Upper lobe of right lung (tissue), 1 donor: ENCODE measurements at regions not wholly inside any gene's neighbourhood (a gene's known extent, or its start where the extent isn't known, plus 50 kb on each side); places are given as distances from the start of the nearest gene placed in this dataset.

Source experiments
- ATAC-seq: fragments of 200-7000 bp; cut with Tn5 transposase; one replicate; pipeline ENCODE4 v1.9.1; 2020; ENCODE audit warnings: mild to moderate bottlenecking, moderate library complexity
- DNase-seq: peaks from one replicate; pipeline ENCODE4 v3.0.0-alpha.2; 2020
- H3K27ac ChIP-seq: fragments of 200-600 bp; one replicate; pipeline ENCODE4 v1.8.0; 2022
- H3K27me3 ChIP-seq: fragments of 200-600 bp; one replicate; pipeline ENCODE4 v1.8.0; 2022; ENCODE audit warnings: mild to moderate bottlenecking
- H3K36me3 ChIP-seq: fragments of 200-600 bp; one replicate; pipeline ENCODE4 v1.8.0; 2022
- H3K4me1 ChIP-seq: fragments of 200-600 bp; one replicate; pipeline ENCODE4 v1.8.0; 2022
- H3K4me3 ChIP-seq: fragments of 200-600 bp; one replicate; pipeline ENCODE4 v1.8.0; 2022; ENCODE audit warnings: mild to moderate bottlenecking
- H3K9me3 ChIP-seq: fragments of 200-600 bp; one replicate; pipeline ENCODE4 v1.8.0; 2022
- intact Hi-C: fragments of 100-400 bp; cut with DNase I; formaldehyde crosslinking; loops from one replicate; pipeline ENCODE4 v1.11.0; 2022
- TF ChIP-seq, protein P1 (sequence below): fragments of 200-600 bp; IDR thresholded peaks from one replicate; pipeline ENCODE4 v1.8.0; 2022; ENCODE audit warnings: antibody characterized with exemption
- donor health status: DM: no; HTN: yes; CAD: no; lungs with severe emphysema.

- intact Hi-C loops = no loop called here
- no peaks in the 10 kb centered on the region for H3K27me3 ChIP-seq
- TF ChIP-seq, protein P1, sequence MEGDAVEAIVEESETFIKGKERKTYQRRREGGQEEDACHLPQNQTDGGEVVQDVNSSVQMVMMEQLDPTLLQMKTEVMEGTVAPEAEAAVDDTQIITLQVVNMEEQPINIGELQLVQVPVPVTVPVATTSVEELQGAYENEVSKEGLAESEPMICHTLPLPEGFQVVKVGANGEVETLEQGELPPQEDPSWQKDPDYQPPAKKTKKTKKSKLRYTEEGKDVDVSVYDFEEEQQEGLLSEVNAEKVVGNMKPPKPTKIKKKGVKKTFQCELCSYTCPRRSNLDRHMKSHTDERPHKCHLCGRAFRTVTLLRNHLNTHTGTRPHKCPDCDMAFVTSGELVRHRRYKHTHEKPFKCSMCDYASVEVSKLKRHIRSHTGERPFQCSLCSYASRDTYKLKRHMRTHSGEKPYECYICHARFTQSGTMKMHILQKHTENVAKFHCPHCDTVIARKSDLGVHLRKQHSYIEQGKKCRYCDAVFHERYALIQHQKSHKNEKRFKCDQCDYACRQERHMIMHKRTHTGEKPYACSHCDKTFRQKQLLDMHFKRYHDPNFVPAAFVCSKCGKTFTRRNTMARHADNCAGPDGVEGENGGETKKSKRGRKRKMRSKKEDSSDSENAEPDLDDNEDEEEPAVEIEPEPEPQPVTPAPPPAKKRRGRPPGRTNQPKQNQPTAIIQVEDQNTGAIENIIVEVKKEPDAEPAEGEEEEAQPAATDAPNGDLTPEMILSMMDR = no peak
Observed at GRCh38 chr18:40447820-40448219, 1507.2 kb upstream of the PIK3C3 start.

GRCh38 chr18:40440088-40440487 is 1514.9 kb upstream of the PIK3C3 start:
- Histone ChIP-seq H3K4me3 (no peak overlapping the region), H3K27me3 (no peaks in the 10 kb centered on the region), H3K4me1 (no peaks in the 10 kb centered on the region), H3K27ac (no peak overlapping the region), H3K9me3 (no peaks in the 10 kb centered on the region), H3K36me3 (no peaks in the 10 kb centered on the region)
- no peak for ATAC-seq
- TF ChIP-seq, protein P1 = no peak
- no peak for DNase-seq
- intact Hi-C loops = no loop called here

More at GRCh38 chr18:40447820-40448219, 1507.2 kb upstream of the PIK3C3 start:
- Histone ChIP-seq H3K36me3 (no peaks in the 10 kb centered on the region), H3K27ac (no peak overlapping the region), H3K4me3 (no peak overlapping the region), H3K9me3 (no peaks in the 10 kb centered on the region), H3K4me1 (no peaks in the 10 kb centered on the region)
- ATAC-seq = no peak
- no peak for DNase-seq

- intact Hi-C loops = no loop called here
- Histone ChIP-seq H3K27ac (no peak overlapping the region), H3K9me3 (no peaks in the 10 kb centered on the region), H3K4me1 (no peaks in the 10 kb centered on the region), H3K36me3 (no peaks in the 10 kb centered on the region), H3K27me3 (no peaks in the 10 kb centered on the region), H3K4me3 (no peak overlapping the region)
- DNase-seq = no peak
- TF ChIP-seq, protein P1 = no peak
- ATAC-seq = no peak
Observed at GRCh38 chr18:40437517-40437916, 1517.5 kb upstream of the PIK3C3 start.

DNA sequence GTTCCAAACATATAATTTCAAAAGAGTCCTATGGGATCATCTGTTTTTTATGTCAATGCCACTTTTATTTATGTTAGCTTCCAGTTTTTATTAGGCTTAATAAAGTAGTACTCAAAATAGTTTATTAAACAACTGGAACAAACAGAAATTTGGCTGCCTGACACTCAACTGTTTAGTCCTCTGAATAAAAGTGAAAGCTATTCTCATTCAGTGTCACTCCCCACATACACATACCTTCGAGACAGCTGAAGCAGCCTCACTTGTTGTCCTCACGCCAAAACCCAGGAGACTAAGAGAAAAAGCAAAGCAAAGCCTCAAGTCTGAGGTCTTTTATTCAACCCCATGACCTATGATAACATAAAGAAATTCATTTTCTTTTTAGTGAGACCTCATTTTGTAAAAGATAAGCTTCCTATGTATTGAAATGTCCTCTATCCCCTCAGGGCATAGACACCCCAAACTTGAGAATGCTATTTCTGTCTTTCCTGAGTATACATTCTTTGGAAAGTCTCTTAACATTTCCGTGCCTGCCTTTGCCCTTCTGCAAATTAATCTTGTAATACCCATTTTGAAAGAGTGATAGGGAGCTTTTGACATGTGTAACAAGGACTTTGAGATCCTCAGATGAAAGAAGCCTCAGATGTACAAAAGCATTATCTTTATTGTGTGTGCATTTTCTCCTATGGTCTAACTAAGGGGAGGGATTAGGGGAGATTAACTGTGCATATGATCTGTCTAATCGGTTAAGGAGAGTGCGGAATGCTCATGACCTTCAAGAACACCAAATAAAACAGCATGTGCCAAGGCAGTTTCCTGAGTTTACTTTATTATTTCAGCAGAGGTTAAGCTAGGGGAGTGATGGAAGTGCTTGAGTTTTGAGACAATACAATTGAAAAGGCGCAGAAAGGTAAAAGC is 1523.7 kb upstream of the PIK3C3 start:
- Histone ChIP-seq H3K4me3 (no peak overlapping the region), H3K4me1 (no peaks in the 10 kb centered on the region), H3K27ac (no peak overlapping the region), H3K9me3 (no peaks in the 10 kb centered on the region), H3K27me3 (no peaks in the 10 kb centered on the region), H3K36me3 (no peaks in the 10 kb centered on the region)
- TF ChIP-seq, protein P1 = no peak
- no peak for DNase-seq
- intact Hi-C loops = no loop called here
- ATAC-seq = no peak

- Histone ChIP-seq H3K27ac (no peak overlapping the region), H3K9me3 (no peaks in the 10 kb centered on the region), H3K27me3 (no peaks in the 10 kb centered on the region), H3K4me3 (no peak overlapping the region), H3K36me3 (no peaks in the 10 kb centered on the region), H3K4me1 (no peaks in the 10 kb centered on the region)
- TF ChIP-seq, protein P1 = no peak
- DNase-seq (no peak), ATAC-seq (no peak)
- intact Hi-C loops = no loop called here
Observed at GRCh38 chr18:40423291-40423690, 1531.7 kb upstream of the PIK3C3 start.
